Right lung (tissue), 2 donors: ENCODE measurements at regions not wholly inside any gene's neighbourhood (a gene's known extent, or its start where the extent isn't known, plus 50 kb on each side); places are given as distances from the start of the nearest gene placed in this dataset.

Experiments
- DNase-seq, 2 donors: peaks; one replicate each; pipeline ENCODE4 v3.0.0-alpha.2; 2013

DNA sequence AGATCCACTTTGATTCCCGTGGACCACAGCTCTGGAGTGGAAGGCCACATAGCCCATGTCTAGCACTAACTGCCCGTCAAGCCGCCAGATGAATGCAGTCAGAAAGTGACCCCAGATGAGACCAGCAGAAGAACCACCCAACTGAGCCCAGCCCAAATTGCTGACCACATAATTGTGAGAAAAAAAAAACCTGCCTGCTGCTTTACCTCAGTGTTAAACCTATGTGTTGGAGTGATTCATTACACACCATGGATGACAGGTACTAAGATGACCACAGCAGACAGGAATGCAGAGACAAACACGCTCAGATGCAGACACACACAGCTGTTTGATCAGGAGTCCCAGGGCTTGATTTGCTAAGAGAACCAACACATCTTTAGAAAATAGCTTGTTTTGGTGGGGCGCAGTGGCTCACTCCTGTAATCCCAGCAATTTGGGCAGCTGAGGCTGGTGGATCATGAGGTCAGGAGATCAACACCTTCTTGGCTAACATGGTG is 168.1 kb upstream of the PPP2R2D start:
- DNase-seq: no peak

DNA sequence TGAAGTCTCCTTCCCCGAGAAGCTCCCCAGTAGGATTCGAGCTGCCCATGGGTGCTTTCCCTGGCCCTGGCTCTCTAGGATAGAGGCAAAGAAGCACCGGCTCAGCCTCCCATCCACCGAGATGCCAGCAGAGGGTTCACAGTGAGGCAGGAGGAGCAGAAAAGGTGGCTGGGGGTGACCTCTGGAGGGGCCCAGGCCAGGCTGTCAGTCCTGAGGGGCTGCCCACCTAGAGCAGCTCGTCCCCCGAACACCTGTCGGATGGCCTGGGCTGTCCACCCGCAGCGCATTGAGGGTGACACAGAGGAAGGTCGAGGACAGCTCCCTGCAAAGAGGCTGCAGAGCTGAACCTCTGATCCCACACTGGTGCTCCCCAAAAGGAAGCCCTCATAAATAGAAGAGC is 167.2 kb upstream of the PPP2R2D start:
- no peak for DNase-seq

DNA sequence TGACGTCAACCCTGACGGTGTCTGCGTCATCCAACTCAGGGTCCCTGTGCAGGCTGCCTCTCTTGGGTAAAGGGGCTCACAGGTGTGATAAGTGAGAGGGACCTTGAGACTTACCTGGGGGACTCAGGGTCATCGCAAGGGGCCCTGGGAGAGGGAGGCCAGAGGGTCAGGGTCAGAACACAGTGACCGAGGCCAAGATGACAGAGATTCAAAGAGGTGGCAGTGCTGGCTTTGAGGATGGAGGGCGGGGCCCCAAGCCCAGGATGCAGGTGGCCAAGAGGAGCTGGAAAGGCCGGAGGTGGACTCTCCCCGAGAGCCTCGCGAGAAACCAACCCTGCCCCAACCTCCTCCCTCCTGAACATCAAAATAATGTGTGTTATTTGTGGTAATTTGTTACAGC is 165.2 kb upstream of the PPP2R2D start:
- no peak for DNase-seq

DNA sequence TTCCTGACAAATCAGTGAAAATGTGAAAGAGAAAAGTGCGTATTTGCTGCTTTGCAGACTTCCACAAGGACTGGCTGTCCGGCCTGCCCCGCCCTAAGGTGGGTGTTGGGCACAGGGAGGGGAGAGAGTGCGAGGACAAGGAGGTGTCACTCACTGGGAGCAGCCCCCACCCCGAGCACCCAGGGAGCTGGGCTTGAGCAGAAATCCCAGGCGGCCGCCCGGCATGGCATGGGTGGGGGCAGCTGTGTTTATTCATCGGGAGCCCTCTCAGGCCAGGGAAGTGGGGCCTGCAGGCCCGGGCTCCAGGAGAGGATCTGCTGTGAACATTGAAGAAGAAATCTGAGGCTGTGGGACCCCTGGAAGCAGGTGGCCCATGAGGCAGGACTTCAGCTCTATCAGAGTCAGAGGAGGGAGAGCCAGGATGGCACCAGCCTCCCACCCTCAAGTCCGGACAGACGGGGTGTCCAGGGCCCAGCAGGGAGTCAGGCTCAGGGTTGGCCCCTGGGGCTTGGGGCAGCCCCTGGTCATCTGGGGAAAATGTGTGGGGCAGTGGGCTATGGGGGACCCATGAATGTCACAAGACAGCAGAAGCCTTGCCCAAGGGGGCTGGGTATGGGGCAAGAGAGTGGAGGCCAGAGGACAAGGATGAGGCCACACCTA is 164.4 kb upstream of the PPP2R2D start:
- no peak for DNase-seq

DNA sequence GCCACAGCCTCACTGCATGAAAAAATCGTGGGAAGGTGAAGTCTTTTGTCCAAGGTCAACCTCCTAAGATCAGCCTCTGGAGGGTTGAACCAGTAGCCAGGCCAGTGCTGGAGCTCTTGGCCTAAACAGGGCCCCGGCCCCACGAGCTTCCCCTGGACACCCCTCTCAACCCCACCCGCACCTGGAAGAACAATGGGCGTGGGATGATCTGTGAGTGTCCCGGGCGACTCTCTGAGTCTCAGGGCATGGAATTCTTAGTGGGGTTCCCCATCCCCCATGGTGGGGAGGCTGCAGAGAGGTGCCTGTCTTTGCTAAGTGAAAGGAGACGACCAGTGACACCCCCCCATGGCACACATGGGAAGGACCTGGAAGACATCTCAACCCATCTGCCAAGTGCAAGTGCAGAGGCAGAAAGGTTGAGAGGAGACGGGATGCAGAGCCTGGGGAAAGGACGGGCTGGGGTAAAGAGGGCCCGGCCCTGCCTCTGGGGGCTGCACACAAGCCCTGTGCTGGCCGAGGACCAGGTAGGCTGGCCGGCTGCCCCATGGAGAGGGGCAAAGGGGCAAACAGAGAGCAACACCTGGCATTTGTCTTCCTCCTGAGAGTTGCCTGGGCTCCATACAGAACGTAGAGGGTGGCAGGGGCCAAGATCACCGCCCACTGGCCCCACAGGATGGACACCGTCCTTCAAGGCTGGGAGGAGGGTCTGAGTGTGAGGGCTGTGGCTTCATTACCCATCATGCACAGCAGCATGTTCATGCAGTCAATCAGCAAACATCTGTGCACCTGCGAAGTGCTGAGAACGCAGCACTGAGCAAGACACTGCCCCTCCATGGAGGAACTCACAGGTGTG is 163.0 kb upstream of the PPP2R2D start:
- DNase-seq: no peak

DNA sequence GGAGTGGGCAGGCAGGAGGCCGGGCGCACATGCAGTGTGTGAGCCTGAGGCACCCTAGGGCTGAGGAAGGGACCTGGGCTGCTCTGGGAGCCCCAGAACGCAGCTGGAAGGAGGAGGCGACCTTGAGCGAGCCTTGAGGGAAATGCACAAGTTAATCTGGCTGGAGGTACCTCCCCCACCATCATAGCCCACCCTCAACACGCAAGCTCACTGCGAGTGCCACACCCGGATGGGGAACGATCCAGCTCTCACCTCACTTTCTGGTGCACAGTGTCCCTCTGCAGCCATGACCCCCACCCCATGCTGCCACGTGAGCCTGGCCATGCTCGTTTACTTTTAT is 162.4 kb upstream of the PPP2R2D start:
- DNase-seq: no peak

DNA sequence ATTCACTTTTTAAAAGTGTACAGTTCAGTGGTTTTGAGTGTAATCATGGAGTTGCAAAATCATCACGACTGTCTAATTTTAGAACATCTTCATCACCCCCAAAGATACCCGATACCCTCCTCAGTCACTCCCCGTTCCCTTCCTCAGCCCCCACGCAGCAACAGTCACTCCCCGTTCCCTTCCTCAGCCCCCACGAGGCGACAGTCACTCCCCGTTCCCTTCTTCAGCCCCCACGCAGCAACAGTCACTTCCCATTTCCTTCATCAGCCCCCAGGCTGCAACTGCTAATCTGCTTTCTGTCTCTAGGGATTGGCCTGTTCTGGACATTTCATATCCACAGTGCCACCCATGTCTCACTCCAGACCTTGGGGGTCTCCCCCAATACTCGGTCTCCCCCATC is 161.6 kb upstream of the PPP2R2D start:
- DNase-seq: no peak

DNA sequence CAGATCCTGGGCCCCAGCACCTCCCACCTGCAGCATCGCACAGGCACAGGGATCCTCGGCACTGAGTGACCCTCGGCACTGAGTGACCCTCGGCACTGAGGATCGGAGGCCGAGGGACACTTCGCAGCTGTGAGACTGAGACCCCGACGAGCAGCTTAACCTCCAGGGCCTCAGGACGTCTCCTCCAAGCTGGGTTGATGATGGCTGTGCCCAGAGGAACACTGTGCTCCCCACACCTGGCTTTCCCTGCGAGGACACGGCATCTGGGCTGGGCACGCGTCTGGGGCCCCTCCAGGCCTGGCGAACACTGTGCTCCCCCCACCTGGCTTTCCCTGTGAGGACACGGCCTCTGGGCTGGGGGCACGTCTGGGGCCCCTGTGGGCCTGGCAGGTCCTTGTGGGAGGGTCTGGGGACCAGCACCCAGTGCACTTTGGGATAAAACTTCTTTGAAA is 158.3 kb upstream of the PPP2R2D start:
- no peak for DNase-seq

DNA sequence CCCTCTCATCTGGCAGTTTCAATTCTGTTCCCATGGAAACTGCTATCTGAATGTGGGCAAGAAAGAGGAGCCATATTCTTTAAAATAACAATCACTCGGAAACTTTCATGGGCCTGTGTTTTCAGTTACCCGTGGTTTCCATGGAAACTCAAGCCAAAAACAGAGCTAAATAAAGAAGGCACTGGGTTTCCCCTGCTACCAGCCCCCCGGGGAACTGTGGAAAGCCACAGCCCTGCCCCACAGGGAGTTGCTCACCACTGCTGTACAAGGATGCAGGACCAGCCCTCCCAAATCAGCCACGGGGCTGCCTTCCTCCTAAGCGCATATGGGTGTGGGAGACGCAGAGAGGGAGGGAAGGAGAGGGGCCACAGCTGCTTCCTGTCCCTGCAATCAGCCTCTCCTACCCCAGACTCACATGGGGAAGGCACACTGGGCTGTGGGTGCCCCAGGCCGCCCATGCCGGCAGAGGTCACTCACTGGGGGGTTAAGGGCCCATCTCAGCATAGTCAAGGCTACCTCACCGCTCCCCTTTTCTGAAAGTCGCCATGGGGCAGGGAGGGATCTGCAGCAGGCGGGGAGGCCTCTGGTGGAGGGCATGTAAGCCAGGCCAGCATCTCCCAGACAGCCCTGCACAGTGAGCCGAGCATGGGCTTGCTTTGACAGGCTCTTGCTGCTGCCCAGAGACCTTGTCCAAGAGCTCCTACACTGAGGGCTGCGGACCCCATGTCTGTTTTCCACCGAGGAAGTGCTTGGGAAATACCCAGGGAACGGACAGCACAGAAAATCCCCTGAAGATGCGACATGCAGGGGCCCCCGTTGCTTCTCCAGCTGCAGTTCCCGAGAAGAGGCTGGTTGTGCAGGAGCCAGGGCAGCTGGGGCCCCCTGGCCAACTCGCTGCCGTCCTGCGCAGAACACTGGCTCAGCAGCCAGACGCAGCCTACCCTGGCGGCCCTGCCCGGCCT is 157.3 kb upstream of the PPP2R2D start:
- DNase-seq: peak in 1 of 2 donors; percentile 26

DNA sequence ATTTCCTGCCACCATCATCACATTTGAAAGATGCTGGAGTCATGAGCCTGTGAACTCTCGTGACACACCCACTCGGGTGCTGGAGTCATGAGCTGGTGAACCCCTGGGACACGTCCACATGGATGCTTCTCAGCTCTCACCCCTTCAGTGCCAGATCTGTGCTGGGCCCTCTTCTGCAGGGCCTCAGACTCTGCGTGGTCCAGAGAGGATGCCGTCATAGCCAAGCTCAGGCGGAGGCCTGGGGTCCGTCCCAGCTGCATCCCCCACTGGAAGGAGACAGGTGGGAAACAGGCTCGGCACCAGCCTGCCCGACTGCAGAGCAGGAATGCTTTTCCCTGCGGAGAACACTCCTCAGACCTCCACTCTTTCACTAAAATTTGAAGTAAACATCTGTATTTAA is 156.5 kb upstream of the PPP2R2D start:
- DNase-seq: no peak

DNA sequence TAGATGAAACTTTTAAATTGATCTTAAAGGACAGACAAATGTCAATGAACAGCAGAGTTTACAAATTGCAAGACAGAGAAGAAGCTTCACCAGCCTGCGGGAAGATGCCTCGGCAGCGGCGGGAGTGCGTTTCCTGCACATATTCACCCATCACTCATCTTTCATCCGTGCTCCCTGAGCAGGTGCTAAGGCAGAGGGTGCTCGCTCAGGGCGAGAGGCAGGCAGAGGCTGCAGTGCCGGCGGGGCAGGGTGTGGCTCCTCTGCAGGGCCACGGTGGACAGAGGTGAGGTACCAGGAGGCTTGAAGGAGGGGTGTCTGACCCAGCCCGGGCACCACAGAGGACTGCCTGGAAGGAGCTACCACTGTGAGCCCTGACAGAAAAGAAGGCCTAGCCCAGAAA is 155.2 kb upstream of the PPP2R2D start:
- no peak for DNase-seq

DNA sequence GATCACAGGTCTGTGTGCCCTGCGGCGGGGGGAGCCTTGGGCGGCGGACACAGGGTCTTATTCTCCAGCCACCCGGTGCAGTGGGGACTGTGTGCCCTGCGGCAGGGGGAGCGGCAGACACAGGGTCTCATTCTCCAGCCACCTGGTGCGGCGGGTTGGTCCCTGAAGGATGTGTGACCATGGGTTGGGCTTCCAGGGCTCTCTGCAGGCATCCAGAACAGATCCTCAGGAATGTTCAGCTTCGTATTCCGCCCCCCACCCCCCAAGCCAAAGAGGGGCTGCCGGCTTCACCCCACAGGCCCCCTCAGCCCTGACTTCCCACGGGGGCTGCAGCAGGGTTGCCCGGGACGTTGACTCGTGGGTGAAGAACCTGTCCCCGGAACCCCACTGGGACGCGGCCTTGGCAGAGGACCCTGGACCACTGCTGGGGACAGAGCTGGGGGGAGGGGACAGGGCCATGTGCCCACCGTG is 154.5 kb upstream of the PPP2R2D start:
- no peak for DNase-seq

DNA sequence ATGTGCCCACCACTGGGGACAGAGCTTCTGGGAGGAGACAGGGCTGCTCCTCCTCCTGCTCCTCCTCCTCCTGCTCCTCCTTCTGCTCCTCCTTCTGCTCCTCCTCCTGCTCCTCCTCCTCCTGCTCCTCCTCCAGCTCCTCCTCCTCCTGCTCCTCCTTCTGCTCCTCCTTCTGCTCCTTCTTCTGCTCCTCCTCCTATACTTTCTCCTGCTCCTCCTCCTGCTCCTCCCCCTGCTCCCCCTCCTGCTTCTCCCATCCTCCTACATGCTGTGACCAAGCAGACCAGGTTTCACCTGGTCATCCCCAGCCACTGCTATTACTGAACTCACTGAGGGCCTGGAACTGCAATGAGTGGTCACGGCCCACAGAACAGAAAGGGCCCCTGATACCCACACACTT is 154.0 kb upstream of the PPP2R2D start:
- no peak for DNase-seq

DNA sequence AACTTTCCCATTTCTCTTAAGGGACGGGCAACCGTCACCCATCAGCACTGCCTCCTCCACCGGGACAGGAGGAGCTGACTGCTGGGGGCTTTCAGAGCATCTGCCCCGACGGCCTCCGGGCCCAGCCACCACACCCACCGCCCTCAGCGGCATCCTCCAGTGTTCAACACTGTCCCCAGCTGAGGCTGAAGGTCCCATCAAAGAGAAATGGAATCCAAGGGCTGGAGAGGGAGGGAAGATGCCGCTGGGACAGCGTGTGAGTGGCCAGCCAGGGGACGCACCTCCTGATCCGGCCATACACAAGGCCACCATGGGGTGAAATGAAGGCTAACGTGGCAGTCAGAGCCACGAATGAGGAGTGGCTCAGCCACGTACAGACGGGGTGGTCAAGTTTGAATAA is 153.6 kb upstream of the PPP2R2D start:
- DNase-seq: no peak

DNA sequence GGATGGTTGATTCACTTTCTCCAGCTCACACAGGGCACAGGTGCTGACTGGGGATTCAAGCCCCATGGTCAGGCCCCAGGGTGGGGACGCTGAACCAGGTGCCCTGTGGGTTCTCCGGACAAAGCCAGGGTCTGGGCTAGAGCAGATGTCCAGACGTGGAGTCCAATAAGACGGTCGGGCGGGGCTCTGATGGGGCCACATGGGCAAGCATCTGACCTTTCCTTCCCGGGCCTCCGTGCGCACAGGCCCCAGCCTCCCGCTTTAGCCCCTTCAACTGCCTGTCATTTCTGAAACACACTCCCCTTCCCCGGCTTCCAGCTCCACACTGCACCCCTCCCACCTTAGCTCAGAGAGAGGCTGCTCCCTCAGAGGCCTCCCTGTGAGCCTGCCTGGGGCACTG is 153.0 kb upstream of the PPP2R2D start:
- DNase-seq: no peak

DNA sequence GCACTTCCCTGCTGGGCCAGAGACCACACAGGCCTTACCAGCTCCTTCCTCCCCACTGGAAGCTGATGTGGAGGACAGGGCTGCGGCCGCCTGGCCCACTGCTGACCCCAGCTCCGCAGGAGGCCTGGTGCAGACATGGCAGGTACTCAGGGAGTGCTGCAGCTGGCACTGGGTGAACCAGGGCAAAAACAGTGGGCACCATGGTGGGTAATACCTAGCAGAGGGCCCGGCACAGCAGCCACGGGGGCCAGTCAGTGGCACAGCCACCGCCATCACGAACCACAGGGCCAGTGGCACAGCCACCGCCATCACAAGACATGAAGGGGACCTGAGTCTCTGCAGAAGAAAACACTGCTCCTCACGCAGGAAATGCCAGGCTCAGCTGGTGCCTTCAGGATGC is 152.6 kb upstream of the PPP2R2D start:
- no peak for DNase-seq

DNA sequence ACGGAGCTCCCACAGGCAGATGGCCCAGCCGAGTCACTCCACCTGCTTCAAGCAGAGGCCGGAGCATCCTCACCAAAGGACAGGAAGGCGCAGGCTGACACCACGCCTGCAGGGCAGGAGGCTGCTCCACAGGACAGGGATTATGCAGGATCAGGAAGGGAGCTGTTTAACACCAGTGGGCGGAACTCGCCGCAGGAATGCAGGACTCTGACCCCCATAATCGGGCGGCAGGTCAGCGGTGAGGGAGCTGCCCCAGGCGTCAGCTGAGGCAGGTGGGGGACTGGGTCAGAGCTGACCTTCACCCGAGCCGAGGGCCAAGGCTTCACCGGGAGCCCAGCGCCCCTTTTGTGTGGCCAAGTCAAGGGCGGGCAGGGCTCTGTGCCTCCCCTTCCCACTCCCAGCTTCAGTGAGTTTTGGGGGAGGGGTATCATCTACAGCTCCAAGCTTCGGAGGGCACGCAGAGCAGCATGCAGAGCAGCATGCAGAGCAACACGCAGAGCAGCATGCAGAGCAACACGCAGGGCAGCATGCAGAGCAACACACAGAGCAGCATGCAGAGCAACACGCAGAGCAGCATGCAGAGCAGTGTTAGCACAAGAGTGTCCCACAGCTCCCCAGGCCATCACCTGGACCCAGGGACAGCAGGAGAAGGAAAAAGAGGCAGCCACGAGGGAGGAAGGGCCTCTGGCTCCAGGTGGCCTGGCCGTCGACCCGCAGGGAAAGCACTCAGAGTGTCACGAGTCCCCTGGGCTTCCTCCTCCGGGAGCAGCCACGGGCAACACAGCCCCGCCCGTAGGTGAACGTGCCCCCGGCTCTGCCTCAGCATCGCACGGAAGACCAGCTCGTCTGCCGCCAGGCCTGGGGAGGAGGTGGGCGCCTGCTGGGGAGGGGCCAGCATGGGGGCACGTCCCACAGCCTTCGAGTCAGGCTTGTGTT is 151.7 kb upstream of the PPP2R2D start:
- no peak for DNase-seq

DNA sequence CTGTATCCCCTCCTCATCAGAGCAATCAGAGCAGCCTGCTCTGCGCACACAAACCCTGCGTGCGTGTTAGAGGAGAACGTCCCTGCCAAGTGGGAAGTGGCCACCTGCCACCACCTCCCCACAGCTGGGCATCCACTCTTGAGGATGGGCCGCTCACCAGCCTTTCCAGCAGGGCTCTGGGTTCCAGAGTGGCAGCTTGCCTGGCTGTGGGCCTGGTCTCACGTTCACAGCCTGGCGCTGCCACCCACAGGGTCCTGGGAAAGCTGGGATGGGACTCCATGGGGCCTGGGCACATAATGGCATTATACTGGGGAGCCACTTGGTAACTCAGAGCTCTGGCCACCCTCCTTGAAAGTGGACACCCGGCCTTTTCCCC is 151.1 kb upstream of the PPP2R2D start:
- no peak for DNase-seq

DNA sequence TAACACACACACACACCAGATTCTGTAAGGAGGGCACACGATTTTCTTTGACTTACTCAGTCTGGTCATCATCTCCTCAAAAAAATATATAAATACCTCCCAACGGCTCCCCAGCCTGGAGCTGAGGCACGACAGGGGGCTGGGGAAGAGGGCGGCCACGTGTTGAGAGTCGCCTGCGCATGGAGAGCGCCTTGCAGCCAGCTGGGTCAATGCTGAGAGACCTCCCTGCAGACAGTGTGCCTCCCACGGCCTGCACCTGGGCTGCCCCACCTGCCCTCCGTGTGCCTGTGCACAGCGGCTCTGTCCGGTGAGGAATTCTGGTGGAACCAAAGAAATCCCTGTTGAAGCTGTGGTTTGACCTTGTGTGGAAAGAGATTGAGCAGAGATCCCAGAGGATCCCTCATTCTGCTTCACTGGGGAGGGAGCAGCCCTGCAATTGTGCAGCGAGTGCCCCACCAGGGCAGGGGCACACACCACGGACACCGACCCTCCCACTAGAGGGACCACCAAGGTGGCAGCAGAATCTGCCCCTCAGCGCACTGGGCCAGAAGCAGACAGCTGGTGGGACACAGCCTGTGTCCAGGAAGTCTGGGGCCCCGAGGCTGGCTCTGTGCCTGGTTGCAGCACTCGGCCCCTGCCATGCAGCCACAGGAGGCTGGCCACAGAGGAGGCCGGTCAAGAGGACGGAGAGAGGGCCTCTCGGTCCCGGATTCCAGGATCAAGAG is 150.5 kb upstream of the PPP2R2D start:
- no peak for DNase-seq
